ENCODE measurements at regions not wholly inside any gene's neighbourhood (a gene's known extent, or its start where the extent isn't known, plus 50 kb on each side); places are given as distances from the start of the nearest gene placed in this dataset.

GRCh38 chr3:182117131-182117530, 405.4 kb downstream of the SOX2 start:
- TF ChIP-seq CTCF (IDR thresholded peaks at IDR 0.05) = no peak
- no peak for TF ChIP-seq POLR2A (IDR thresholded peaks at IDR 0.05)

Data from testis (tissue), 2 donors.